ENCODE measurements at regions not wholly inside any gene's neighbourhood (a gene's known extent, or its start where the extent isn't known, plus 50 kb on each side); places are given as distances from the start of the nearest gene placed in this dataset.

GRCh38 chr10:2978574-2979273, 88.6 kb upstream of the PFKP start:
- TF ChIP-seq CTCF (IDR thresholded peaks at IDR 0.05; ENCODE audit: insufficient read depth, low read length, poor library complexity, severe bottlenecking) (no peak), EZH2phosphoT487 (conservative IDR thresholded peaks at IDR 0.05; ENCODE audit: low read length) (no peak)

Measured in SU-DHL-6 (cell line).